Tibial artery (tissue), 4 donors: ENCODE measurements at regions not wholly inside any gene's neighbourhood (a gene's known extent, or its start where the extent isn't known, plus 50 kb on each side); places are given as distances from the start of the nearest gene placed in this dataset.

Source experiments
- DNase-seq, 2 donors: peaks; one replicate each; pipeline ENCODE4 v3.0.0-alpha.2; 2019
- H3K27ac ChIP-seq, 2 donors: fragments of 200-600 bp; sonication (generic) in 1 of 2; 1 replicate in 1 of 2; 2 replicates in 1 of 2; pipeline ENCODE4 v1.5.1; 2018 to 2019; ENCODE audit warnings: mild to moderate bottlenecking in 1 of 2
- H3K27me3 ChIP-seq, 2 donors: fragments of 200-600 bp; sonication (generic) in 1 of 2; one replicate each; pipeline versions ENCODE4 v1.5.1 to v1.6.0; 2016 to 2019
- H3K36me3 ChIP-seq, 3 donors: fragments of 200-600 bp; sonication (generic) in 2 of 3; one replicate each; pipeline ENCODE4 v1.5.1; 2016 to 2019; ENCODE audit warnings: mild to moderate bottlenecking in 2 of 3
- H3K4me1 ChIP-seq, 4 donors: fragments of 200-600 bp; sonication (generic) in 2 of 4; 1 replicate in 3 of 4; 2 replicates in 1 of 4; pipeline ENCODE4 v1.5.1; 2016 to 2019
- H3K4me3 ChIP-seq, 2 donors: fragments of 200-600 bp; sonication (generic) in 1 of 2; 1 replicate in 1 of 2; 2 replicates in 1 of 2; pipeline ENCODE4 v1.5.1; 2018 to 2019; ENCODE audit warnings: mild to moderate bottlenecking in 2 of 2
- H3K9me3 ChIP-seq, 3 donors: fragments of 200-600 bp; sonication (generic) in 1 of 3; one replicate each; pipeline ENCODE4 v1.5.1; 2016 to 2019
- CTCF ChIP-seq, 2 experiments: fragments of 200-600 bp in 1 of 2; fragments of 450-650 bp in 1 of 2; IDR thresholded peaks; one replicate each; pipeline ENCODE4 v1.5.1; 2017 to 2019; ENCODE audit warnings: antibody characterized with exemption in 2 of 2, mild to moderate bottlenecking in 1 of 2, moderate library complexity in 1 of 2
- intact Hi-C: fragments of 100-400 bp; cut with DNase I; formaldehyde crosslinking; loops from one replicate; pipeline ENCODE4 v1.15.0; 2023; ENCODE audit warnings: low total_unique reads

GRCh38 chr18:49716035-49716434 is 97.3 kb downstream of the ACAA2 start:
- no peaks in the 10 kb centered on the region for H3K36me3 ChIP-seq
- intact Hi-C loops = no loop called here
- no peak overlapping the region for H3K4me3 ChIP-seq
- H3K27me3 ChIP-seq = no peaks in the 10 kb centered on the region
- TF ChIP-seq CTCF (IDR thresholded peaks at IDR 0.05) = no peak
- DNase-seq = no peak
- no peaks in the 10 kb centered on the region for H3K4me1 ChIP-seq
- H3K27ac ChIP-seq = no peak overlapping the region
- no peaks in the 10 kb centered on the region for H3K9me3 ChIP-seq

GRCh38 chr18:49709347-49709690 is 104.0 kb downstream of the ACAA2 start:
- Histone ChIP-seq H3K27ac (no peak overlapping the region), H3K4me1 (peaks cover 0 to 3% (median 0%) of the 10 kb centered on the region in 4 donors), H3K27me3 (peaks cover 0 to 4% of the 10 kb centered on the region in 2 donors), H3K9me3 (no peaks in the 10 kb centered on the region), H3K36me3 (no peaks in the 10 kb centered on the region), H3K4me3 (no peak overlapping the region)
- intact Hi-C loops = no loop called here
- DNase-seq = no peak
- no peak for TF ChIP-seq CTCF (IDR thresholded peaks at IDR 0.05)

GRCh38 chr18:49708662-49709346 is 104.5 kb downstream of the ACAA2 start:
- Histone ChIP-seq H3K36me3 (no peaks in the 10 kb centered on the region), H3K27ac (no peak overlapping the region), H3K4me1 (peaks cover 0 to 8% (median 0%) of the 10 kb centered on the region in 4 donors), H3K4me3 (no peak overlapping the region), H3K27me3 (peaks cover 0 to 4% of the 10 kb centered on the region in 2 donors), H3K9me3 (no peaks in the 10 kb centered on the region)
- DNase-seq = no peak
- no peak for TF ChIP-seq CTCF (IDR thresholded peaks at IDR 0.05)
- intact Hi-C loops = no loop called here

GRCh38 chr18:49707599-49707998 is 105.7 kb downstream of the ACAA2 start:
- Histone ChIP-seq H3K36me3 (no peaks in the 10 kb centered on the region), H3K9me3 (no peaks in the 10 kb centered on the region), H3K27me3 (peaks cover 0 to 4% of the 10 kb centered on the region in 2 donors), H3K27ac (no peak overlapping the region), H3K4me3 (no peak overlapping the region), H3K4me1 (peaks cover 0 to 8% (median 0%) of the 10 kb centered on the region in 4 donors)
- no peak for DNase-seq
- no peak for TF ChIP-seq CTCF (IDR thresholded peaks at IDR 0.05)
- intact Hi-C loops = no loop called here

GRCh38 chr18:49704334-49704733 is 109.0 kb downstream of the ACAA2 start:
- DNase-seq = no peak
- intact Hi-C loops = no loop called here
- Histone ChIP-seq H3K36me3 (no peaks in the 10 kb centered on the region), H3K4me1 (peaks cover 0 to 8% (median 0%) of the 10 kb centered on the region in 4 donors), H3K27me3 (peaks cover 0 to 4% of the 10 kb centered on the region in 2 donors), H3K4me3 (no peak overlapping the region), H3K27ac (no peak overlapping the region), H3K9me3 (no peaks in the 10 kb centered on the region)
- no peak for TF ChIP-seq CTCF (IDR thresholded peaks at IDR 0.05)
